GM23338 (cell line): ENCODE measurements at regions not wholly inside any gene's neighbourhood (a gene's known extent, or its start where the extent isn't known, plus 50 kb on each side); places are given as distances from the start of the nearest gene placed in this dataset.

Source experiments
- ATAC-seq: fragments of 200-7000 bp; cut with Tn5 transposase; 3 replicates; pipeline ENCODE4 v1.9.1; 2020
- DNase-seq: peaks from one replicate; pipeline ENCODE4 v3.0.0-alpha.2; 2015; ENCODE audit warnings: low spot score
- H2AFZ ChIP-seq: fragments of 200-600 bp; sonication (generic); 2 replicates; pipeline ENCODE4 v1.8.0; 2016; ENCODE audit warnings: antibody characterized with exemption, mild to moderate bottlenecking, moderate library complexity
- H3F3A ChIP-seq: fragments of 200-600 bp; sonication (generic); replicated peaks from 2 replicates; pipeline ENCODE4 v1.8.0; 2017; ENCODE audit warnings: antibody characterized with exemption, mixed run types, low read depth
- H3K27ac ChIP-seq: fragments of 200-600 bp; sonication (generic); 2 replicates; pipeline ENCODE4 v1.6.1; 2016; ENCODE audit warnings: low read depth
- H3K27me3 ChIP-seq: fragments of 200-600 bp; sonication (generic); 2 replicates; pipeline ENCODE4 v1.8.0; 2016; ENCODE audit warnings: mild to moderate bottlenecking, mixed run types, moderate library complexity; ENCODE audit not compliant: insufficient read depth
- H3K36me3 ChIP-seq: fragments of 200-600 bp; sonication (generic); 2 replicates; pipeline ENCODE4 v1.8.0; 2016; ENCODE audit warnings: mild to moderate bottlenecking; ENCODE audit not compliant: insufficient read depth
- H3K4me1 ChIP-seq: fragments of 200-600 bp; sonication (generic); 2 replicates; pipeline ENCODE4 v1.8.0; 2016; ENCODE audit warnings: mild to moderate bottlenecking, moderate library complexity; ENCODE audit not compliant: insufficient read depth
- H3K4me2 ChIP-seq: fragments of 200-600 bp; sonication (generic); 2 replicates; pipeline ENCODE4 v1.7.1; 2017; ENCODE audit warnings: mixed run types
- H3K4me3 ChIP-seq: fragments of 200-600 bp; sonication (generic); 2 replicates; pipeline ENCODE4 v1.6.1; 2016; ENCODE audit warnings: mixed run types
- H3K79me2 ChIP-seq: fragments of 200-600 bp; sonication (generic); replicated peaks from 2 replicates; pipeline ENCODE4 v1.8.0; 2017; ENCODE audit warnings: mild to moderate bottlenecking; ENCODE audit not compliant: insufficient read depth
- H3K9me2 ChIP-seq: fragments of 200-600 bp; sonication (generic); 2 replicates; pipeline ENCODE4 v1.8.0; 2017; ENCODE audit not compliant: insufficient read depth
- H4K20me1 ChIP-seq: fragments of 200-600 bp; sonication (generic); replicated peaks from 2 replicates; pipeline ENCODE4 v1.8.0; 2017; ENCODE audit warnings: mild to moderate bottlenecking; ENCODE audit not compliant: insufficient read depth
- H3K27ac Mint-ChIP-seq: 2 replicates; pipeline ENCODE4 v1.8.0; 2020; ENCODE audit warnings: inconsistent platforms, mild to moderate bottlenecking, moderate library complexity, mixed read lengths
- H3K27me3 Mint-ChIP-seq: 3 replicates; pipeline ENCODE4 v1.8.0; 2022; ENCODE audit warnings: low read depth, mild to moderate bottlenecking, moderate library complexity, mixed read lengths, inconsistent platforms; ENCODE audit not compliant: insufficient read depth, poor library complexity
- H3K36me3 Mint-ChIP-seq: 3 replicates; pipeline ENCODE4 v1.8.0; 2021; ENCODE audit warnings: low read depth, mild to moderate bottlenecking, inconsistent platforms, moderate library complexity, mixed read lengths
- H3K4me1 Mint-ChIP-seq: 3 replicates; pipeline ENCODE4 v1.8.0; 2020; ENCODE audit warnings: mild to moderate bottlenecking, inconsistent platforms, mixed read lengths
- H3K4me3 Mint-ChIP-seq: 3 replicates; pipeline ENCODE4 v1.8.0; 2021; ENCODE audit warnings: moderate library complexity, mild to moderate bottlenecking, inconsistent platforms, mixed read lengths
- H3K9me3 Mint-ChIP-seq: 3 replicates; pipeline ENCODE4 v1.8.0; 2020; ENCODE audit warnings: moderate library complexity, mild to moderate bottlenecking, inconsistent platforms, mixed read lengths
- CREB1 ChIP-seq: fragments of 250-450 bp; sonication (Bioruptor Pico); IDR thresholded peaks from 2 replicates; pipeline ENCODE4 v1.5.0; 2020; ENCODE audit warnings: low read depth, mild to moderate bottlenecking, moderate library complexity
- ETS1 ChIP-seq: IDR thresholded peaks from 2 replicates; pipeline ENCODE4 v1.6.1; 2016; ENCODE audit warnings: antibody characterized with exemption
- EZH2 ChIP-seq: fragments of 200-600 bp; sonication (generic); IDR thresholded peaks from one replicate; pipeline ENCODE4 v1.8.0; 2017; ENCODE audit warnings: antibody characterized with exemption, mild to moderate bottlenecking, low read depth; ENCODE audit not compliant: unreplicated experiment
- EZH2phosphoT487 ChIP-seq: fragments of 200-600 bp; sonication (generic); IDR thresholded peaks from one replicate; pipeline ENCODE4 v1.8.1; 2018; ENCODE audit warnings: antibody characterized with exemption; ENCODE audit not compliant: unreplicated experiment
- JUNB ChIP-seq: IDR thresholded peaks from one replicate; pipeline ENCODE4 v1.6.1; 2016; ENCODE audit warnings: antibody characterized with exemption; ENCODE audit not compliant: unreplicated experiment
- NANOG ChIP-seq: IDR thresholded peaks from 2 replicates; pipeline ENCODE4 v1.6.1; 2016; ENCODE audit warnings: antibody characterized with exemption, borderline replicate concordance
- POLR2AphosphoS5 ChIP-seq: IDR thresholded peaks from 2 replicates; pipeline ENCODE4 v1.6.1; 2016; ENCODE audit warnings: antibody characterized with exemption, low read depth
- ZNF114 ChIP-seq: fragments of 250-450 bp; sonication (Bioruptor Pico); IDR thresholded peaks from 2 replicates; pipeline ENCODE4 v1.5.0; 2020; ENCODE audit warnings: mild to moderate bottlenecking, moderate library complexity
- ZNF331 ChIP-seq: fragments of 250-450 bp; sonication (Bioruptor Pico); IDR thresholded peaks from 2 replicates; pipeline ENCODE4 v1.5.0; 2020; ENCODE audit warnings: low read depth, mild to moderate bottlenecking, moderate library complexity

- DNase-seq (no peak), ATAC-seq (no peak)
- no peaks in the 10 kb centered on the region for H3F3A ChIP-seq
- Mint-ChIP-seq H3K27me3 (peaks cover 4% of the 10 kb centered on the region), H3K4me3 (no peak overlapping the region), H3K36me3 (no peaks in the 10 kb centered on the region), H3K27ac (no peak overlapping the region), H3K4me1 (no peaks in the 10 kb centered on the region), H3K9me3 (no peaks in the 10 kb centered on the region; the same call in 1 of the 3 replicates)
- no peaks in the 10 kb centered on the region for H3K4me1 ChIP-seq
- no peak overlapping the region for H3K27ac ChIP-seq
- H3K27me3 ChIP-seq: no peaks in the 10 kb centered on the region
- no peaks in the 10 kb centered on the region for H3K36me3 ChIP-seq
- peaks cover 7% of the 10 kb centered on the region; the same call in 1 of the 2 replicates for H3K9me2 ChIP-seq
- no peak overlapping the region for H3K4me3 ChIP-seq
- TF ChIP-seq JUNB: no peak
- no peak for TF ChIP-seq EZH2phosphoT487
- H4K20me1 ChIP-seq: no peaks in the 10 kb centered on the region
- H2AFZ ChIP-seq: no peak overlapping the region
- H3K79me2 ChIP-seq: no peaks in the 10 kb centered on the region
- H3K4me2 ChIP-seq: no peak overlapping the region
Measured at GRCh38 chr1:229871078-229871676, 195.9 kb upstream of the GALNT2 start.

GRCh38 chr1:229874136-229874535, 192.9 kb upstream of the GALNT2 start:
- H3K36me3 ChIP-seq: no peaks in the 10 kb centered on the region
- no peaks in the 10 kb centered on the region for H3K4me1 ChIP-seq
- peaks cover 7% of the 10 kb centered on the region; the same call in 1 of the 2 replicates for H3K9me2 ChIP-seq
- Mint-ChIP-seq H3K4me1 (no peaks in the 10 kb centered on the region), H3K9me3 (no peaks in the 10 kb centered on the region; the same call in 2 of the 3 replicates), H3K36me3 (no peaks in the 10 kb centered on the region), H3K27me3 (peaks cover 1% of the 10 kb centered on the region), H3K27ac (no peak overlapping the region), H3K4me3 (no peak overlapping the region)
- H3K27ac ChIP-seq: no peak overlapping the region
- no peaks in the 10 kb centered on the region for H4K20me1 ChIP-seq
- H2AFZ ChIP-seq: no peak overlapping the region
- no peaks in the 10 kb centered on the region for H3K79me2 ChIP-seq
- H3K4me2 ChIP-seq: no peak overlapping the region
- no peaks in the 10 kb centered on the region for H3F3A ChIP-seq
- no peak for ATAC-seq
- TF ChIP-seq CREB1 (CRISPR knock-in tag): no peak
- TF ChIP-seq EZH2phosphoT487: no peak
- no peak for TF ChIP-seq JUNB
- no peak for TF ChIP-seq ZNF331 (CRISPR knock-in tag)
- no peak for TF ChIP-seq ETS1
- H3K27me3 ChIP-seq: no peaks in the 10 kb centered on the region
- no peak for DNase-seq
- H3K4me3 ChIP-seq: no peak overlapping the region

- no peak overlapping the region for H2AFZ ChIP-seq
- H3K79me2 ChIP-seq: no peaks in the 10 kb centered on the region
- H3K27ac ChIP-seq: no peak overlapping the region
- peaks cover 7% of the 10 kb centered on the region; the same call in 1 of the 2 replicates for H3K9me2 ChIP-seq
- no peaks in the 10 kb centered on the region for H4K20me1 ChIP-seq
- H3K4me3 ChIP-seq: no peak overlapping the region
- DNase-seq (no peak), ATAC-seq (no peak)
- Mint-ChIP-seq H3K27me3 (peaks cover 1% of the 10 kb centered on the region), H3K4me3 (no peak overlapping the region), H3K4me1 (no peaks in the 10 kb centered on the region), H3K27ac (no peak overlapping the region), H3K36me3 (no peaks in the 10 kb centered on the region), H3K9me3 (no peaks in the 10 kb centered on the region; the same call in 2 of the 3 replicates)
- no peaks in the 10 kb centered on the region for H3F3A ChIP-seq
- H3K36me3 ChIP-seq: no peaks in the 10 kb centered on the region
- H3K27me3 ChIP-seq: no peaks in the 10 kb centered on the region
- no peaks in the 10 kb centered on the region for H3K4me1 ChIP-seq
- H3K4me2 ChIP-seq: no peak overlapping the region
- no peak for TF ChIP-seq JUNB
- no peak for TF ChIP-seq ETS1
- TF ChIP-seq EZH2: no peak
- no peak for TF ChIP-seq POLR2AphosphoS5
- TF ChIP-seq NANOG: no peak
- no peak for TF ChIP-seq EZH2phosphoT487
- no peak for TF ChIP-seq ZNF114 (CRISPR knock-in tag)
- no peak for TF ChIP-seq ZNF331 (CRISPR knock-in tag)
Measured at GRCh38 chr1:229874609-229875008, 192.4 kb upstream of the GALNT2 start.
